SK-N-SH treated with all-trans-retinoic acid at 6 μM for 48 hours (cell line): ENCODE measurements at regions not wholly inside any gene's neighbourhood (a gene's known extent, or its start where the extent isn't known, plus 50 kb on each side); places are given as distances from the start of the nearest gene placed in this dataset.

ENCODE experiments used
- ISL1 ChIP-seq: fragments of 250-450 bp; sonication (Bioruptor Pico); IDR thresholded peaks from 2 replicates; pipeline ENCODE4 v2.1.2; 2022; ENCODE audit warnings: mild to moderate bottlenecking, moderate library complexity
- PPARA ChIP-seq: fragments of 250-450 bp; sonication (Bioruptor Pico); IDR thresholded peaks from 2 replicates; pipeline ENCODE4 v1.5.0; 2020; ENCODE audit warnings: mild to moderate bottlenecking, borderline replicate concordance
- TF ChIP-seq, protein P1 (sequence below): fragments of 250-450 bp; sonication (Bioruptor Pico); IDR thresholded peaks from 2 replicates; pipeline ENCODE4 v1.5.1; 2021; ENCODE audit warnings: mild to moderate bottlenecking, moderate library complexity
- TF ChIP-seq, protein P2 (sequence below): fragments of 250-450 bp; sonication (Bioruptor Pico); IDR thresholded peaks from 2 replicates; pipeline ENCODE4 v1.5.1; 2020; ENCODE audit warnings: low read depth, mild to moderate bottlenecking, moderate library complexity

DNA sequence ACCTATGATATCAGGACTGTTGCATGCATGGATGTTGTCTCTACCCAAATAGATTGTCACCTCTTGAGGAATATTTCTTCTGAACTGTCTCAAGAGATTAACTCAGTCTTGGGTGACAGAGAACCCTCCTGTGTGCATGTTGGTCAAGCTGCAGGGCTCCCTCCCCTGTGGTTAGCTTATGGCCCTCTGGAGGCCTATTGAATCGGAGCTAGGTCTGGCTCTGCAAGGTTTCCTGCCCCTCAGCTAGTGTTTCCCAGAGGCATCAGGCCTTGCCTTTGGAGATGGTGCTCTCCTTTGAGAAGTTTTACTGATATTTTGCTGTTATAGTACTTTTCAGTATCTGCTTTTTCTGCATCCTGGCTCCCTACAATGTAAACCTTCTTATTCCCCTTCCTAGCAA lies 769.2 kb upstream of the FAM98A start:
- TF ChIP-seq PPARA = no peak
- TF ChIP-seq, protein P1, sequence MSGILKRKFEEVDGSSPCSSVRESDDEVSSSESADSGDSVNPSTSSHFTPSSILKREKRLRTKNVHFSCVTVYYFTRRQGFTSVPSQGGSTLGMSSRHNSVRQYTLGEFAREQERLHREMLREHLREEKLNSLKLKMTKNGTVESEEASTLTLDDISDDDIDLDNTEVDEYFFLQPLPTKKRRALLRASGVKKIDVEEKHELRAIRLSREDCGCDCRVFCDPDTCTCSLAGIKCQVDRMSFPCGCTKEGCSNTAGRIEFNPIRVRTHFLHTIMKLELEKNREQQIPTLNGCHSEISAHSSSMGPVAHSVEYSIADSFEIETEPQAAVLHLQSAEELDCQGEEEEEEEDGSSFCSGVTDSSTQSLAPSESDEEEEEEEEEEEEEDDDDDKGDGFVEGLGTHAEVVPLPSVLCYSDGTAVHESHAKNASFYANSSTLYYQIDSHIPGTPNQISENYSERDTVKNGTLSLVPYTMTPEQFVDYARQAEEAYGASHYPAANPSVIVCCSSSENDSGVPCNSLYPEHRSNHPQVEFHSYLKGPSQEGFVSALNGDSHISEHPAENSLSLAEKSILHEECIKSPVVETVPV (CRISPR knock-in tag) = no peak
- no peak for TF ChIP-seq ISL1 (CRISPR knock-in tag)
- TF ChIP-seq, protein P2, sequence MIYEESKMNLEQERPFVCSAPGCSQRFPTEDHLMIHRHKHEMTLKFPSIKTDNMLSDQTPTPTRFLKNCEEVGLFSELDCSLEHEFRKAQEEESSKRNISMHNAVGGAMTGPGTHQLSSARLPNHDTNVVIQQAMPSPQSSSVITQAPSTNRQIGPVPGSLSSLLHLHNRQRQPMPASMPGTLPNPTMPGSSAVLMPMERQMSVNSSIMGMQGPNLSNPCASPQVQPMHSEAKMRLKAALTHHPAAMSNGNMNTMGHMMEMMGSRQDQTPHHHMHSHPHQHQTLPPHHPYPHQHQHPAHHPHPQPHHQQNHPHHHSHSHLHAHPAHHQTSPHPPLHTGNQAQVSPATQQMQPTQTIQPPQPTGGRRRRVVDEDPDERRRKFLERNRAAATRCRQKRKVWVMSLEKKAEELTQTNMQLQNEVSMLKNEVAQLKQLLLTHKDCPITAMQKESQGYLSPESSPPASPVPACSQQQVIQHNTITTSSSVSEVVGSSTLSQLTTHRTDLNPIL (CRISPR knock-in tag) = no peak
